ENCODE measurements at regions not wholly inside any gene's neighbourhood (a gene's known extent, or its start where the extent isn't known, plus 50 kb on each side); places are given as distances from the start of the nearest gene placed in this dataset.

GRCh38 chr10:6996431-6996830, 414.4 kb downstream of the SFMBT2 start:
- Histone ChIP-seq H3K4me1 (peaks cover 0 to 4% (median under 1%) of the 10 kb centered on the region in 6 donors), H3K27me3 (replicated peaks in 1 of 7) (no peaks in the 10 kb centered on the region), H3K4me3 (no peak overlapping the region), H3K9me3 (no peaks in the 10 kb centered on the region), H3K27ac (no peak overlapping the region), H3K36me3 (no peaks in the 10 kb centered on the region)
- TF ChIP-seq POLR2A (IDR thresholded peaks at IDR 0.05) = no peak
- TF ChIP-seq POLR2AphosphoS5 (IDR thresholded peaks at IDR 0.05) = no peak
- no peak for TF ChIP-seq CTCF (IDR thresholded peaks at IDR 0.05 in 8 of 11, conservative IDR thresholded peaks at IDR 0.05 in 3 of 11)
- 57 to 81% (median 71%) methylated on average over 4 of the region's 4 CpGs for WGBS, 5 donors
- no peak for DNase-seq
- intact Hi-C loops (cut with DNase I; ENCODE audit: low total_unique reads) = no loop called here

GRCh38 chr10:6995831-6996230, 415.0 kb downstream of the SFMBT2 start:
- H3K27me3 ChIP-seq (replicated peaks in 1 of 7) = no peaks in the 10 kb centered on the region
- no peak for TF ChIP-seq POLR2AphosphoS5 (IDR thresholded peaks at IDR 0.05)
- no peak for TF ChIP-seq POLR2A (IDR thresholded peaks at IDR 0.05)
- intact Hi-C loops (cut with DNase I; ENCODE audit: low total_unique reads) = no loop called here
- H3K27ac ChIP-seq = no peak overlapping the region
- H3K4me3 ChIP-seq = no peak overlapping the region
- WGBS, 5 donors = 35 to 71% (median 49%) methylated on average over 4 of the region's 4 CpGs
- DNase-seq = no peak
- no peaks in the 10 kb centered on the region for H3K36me3 ChIP-seq
- peaks cover 0 to 9% (median 6%) of the 10 kb centered on the region in 6 donors for H3K4me1 ChIP-seq
- H3K9me3 ChIP-seq = no peaks in the 10 kb centered on the region

GRCh38 chr10:6995341-6995740, 415.3 kb upstream of the PRKCQ start:
- Histone ChIP-seq H3K4me1 (peaks cover 0 to 14% (median 9%) of the 10 kb centered on the region in 6 donors), H3K27ac (no peak overlapping the region), H3K36me3 (no peaks in the 10 kb centered on the region), H3K27me3 (replicated peaks in 1 of 7) (no peaks in the 10 kb centered on the region), H3K9me3 (no peaks in the 10 kb centered on the region), H3K4me3 (no peak overlapping the region)
- no peak for DNase-seq
- TF ChIP-seq POLR2A (IDR thresholded peaks at IDR 0.05) (no peak), POLR2AphosphoS5 (IDR thresholded peaks at IDR 0.05) (no peak), CTCF (IDR thresholded peaks at IDR 0.05 in 8 of 11, conservative IDR thresholded peaks at IDR 0.05 in 3 of 11) (no peak)
- intact Hi-C loops (cut with DNase I; ENCODE audit: low total_unique reads) = no loop called here
- 76 to 88% (median 81%) methylated on average over 3 of the region's 3 CpGs for WGBS, 5 donors

- intact Hi-C loops (cut with DNase I; ENCODE audit: low total_unique reads) = no loop called here
- Histone ChIP-seq H3K27ac (no peak overlapping the region), H3K27me3 (replicated peaks in 1 of 7) (no peaks in the 10 kb centered on the region), H3K9me3 (no peaks in the 10 kb centered on the region), H3K36me3 (no peaks in the 10 kb centered on the region), H3K4me3 (no peak overlapping the region), H3K4me1 (peaks cover 0 to 16% (median 9%) of the 10 kb centered on the region in 6 donors)
- DNase-seq = no peak
- no peak for TF ChIP-seq POLR2AphosphoS5 (IDR thresholded peaks at IDR 0.05)
Observed at GRCh38 chr10:6990891-6991290, 410.8 kb upstream of the PRKCQ start.

GRCh38 chr10:6988654-6989053, 408.6 kb upstream of the PRKCQ start:
- H3K27me3 ChIP-seq (replicated peaks in 1 of 7) = no peaks in the 10 kb centered on the region
- H3K4me3 ChIP-seq = no peak overlapping the region
- intact Hi-C loops (cut with DNase I; ENCODE audit: low total_unique reads) = no loop called here
- H3K36me3 ChIP-seq = no peaks in the 10 kb centered on the region
- no peak overlapping the region for H3K27ac ChIP-seq
- no peaks in the 10 kb centered on the region for H3K9me3 ChIP-seq
- WGBS, 5 donors = 61 to 77% (median 64%) methylated on average over 4 of the region's 4 CpGs
- H3K4me1 ChIP-seq = peaks cover 0 to 16% (median 9%) of the 10 kb centered on the region in 6 donors
- no peak for DNase-seq
- no peak for TF ChIP-seq POLR2A (IDR thresholded peaks at IDR 0.05)
- TF ChIP-seq POLR2AphosphoS5 (IDR thresholded peaks at IDR 0.05) = no peak
- no peak for TF ChIP-seq CTCF (IDR thresholded peaks at IDR 0.05 in 8 of 11, conservative IDR thresholded peaks at IDR 0.05 in 3 of 11)
